ENCODE measurements at regions not wholly inside any gene's neighbourhood (a gene's known extent, or its start where the extent isn't known, plus 50 kb on each side); places are given as distances from the start of the nearest gene placed in this dataset.
"Not testable (repeated sequence)": the region's sequence is repeated elsewhere in the genome, so short reads cannot be mapped to it uniquely, and the experiment has no call there.

DNA sequence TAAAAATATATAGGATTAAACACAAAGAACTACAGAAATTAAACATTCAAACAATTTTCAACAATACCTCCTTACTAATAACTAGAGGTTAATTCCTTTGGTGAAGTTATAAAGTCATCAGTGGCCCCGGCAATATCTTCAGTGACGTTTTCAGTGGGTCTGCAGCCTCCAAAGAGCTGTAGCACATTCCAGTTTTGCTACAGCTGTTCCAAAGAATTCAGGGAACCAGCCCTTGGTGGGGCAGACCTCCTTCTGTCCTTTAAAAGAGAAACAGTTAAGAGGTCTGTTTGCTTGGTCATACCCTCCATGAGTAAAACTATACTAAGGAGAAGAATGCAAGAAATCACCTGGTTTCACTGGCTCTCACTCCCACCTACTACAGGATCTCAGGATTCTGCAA is 99.2 kb upstream of the ZDHHC17 start:
- DNase-seq = no peak

DNA sequence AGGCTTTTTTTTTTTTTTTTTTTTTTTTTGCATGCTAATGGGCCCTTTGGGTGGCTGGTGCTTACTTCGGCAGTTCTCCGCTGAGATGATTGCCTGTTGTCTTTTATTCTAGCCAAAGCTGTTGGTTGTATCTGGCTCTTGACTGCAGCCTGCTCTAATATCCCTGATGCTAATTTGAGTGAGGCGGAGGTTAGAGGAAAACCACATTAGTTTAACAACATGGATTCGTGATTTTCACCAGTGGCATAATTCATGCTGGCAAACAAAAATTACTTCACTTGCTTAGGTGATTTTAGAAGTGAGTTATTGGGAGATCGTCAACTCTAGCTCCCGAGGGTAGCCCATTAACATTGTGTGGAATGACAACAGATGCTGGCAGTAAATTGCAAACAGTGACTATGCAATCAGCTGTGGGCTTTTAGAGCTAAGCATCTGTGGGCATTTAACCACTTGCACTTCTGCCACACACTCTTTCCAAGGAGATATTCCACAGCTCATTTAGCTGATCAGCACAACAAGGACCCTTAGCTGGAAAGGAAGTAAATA is 97.6 kb upstream of the ZDHHC17 start:
- peak in 1 of 3 donors; percentile 32 for DNase-seq

DNA sequence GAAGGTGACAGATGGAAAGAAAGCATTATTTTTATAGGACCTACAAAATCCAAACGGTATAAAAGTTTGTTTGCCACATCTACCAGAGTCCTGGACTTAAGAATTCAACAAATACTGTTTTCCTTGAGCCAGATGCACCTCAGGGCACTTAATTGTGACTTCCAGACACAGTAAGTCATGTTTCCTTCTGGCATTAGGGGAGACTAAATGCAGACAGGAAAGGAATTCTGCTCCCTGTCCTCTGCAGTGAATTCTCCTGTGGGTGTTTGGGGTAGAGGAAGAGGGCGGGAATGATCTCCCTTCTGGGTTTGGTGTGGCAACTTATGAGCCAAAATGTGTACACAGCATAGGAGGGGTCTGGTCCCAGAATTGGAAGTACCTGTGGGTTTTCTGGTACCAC is 93.9 kb upstream of the ZDHHC17 start:
- DNase-seq = no peak

DNA sequence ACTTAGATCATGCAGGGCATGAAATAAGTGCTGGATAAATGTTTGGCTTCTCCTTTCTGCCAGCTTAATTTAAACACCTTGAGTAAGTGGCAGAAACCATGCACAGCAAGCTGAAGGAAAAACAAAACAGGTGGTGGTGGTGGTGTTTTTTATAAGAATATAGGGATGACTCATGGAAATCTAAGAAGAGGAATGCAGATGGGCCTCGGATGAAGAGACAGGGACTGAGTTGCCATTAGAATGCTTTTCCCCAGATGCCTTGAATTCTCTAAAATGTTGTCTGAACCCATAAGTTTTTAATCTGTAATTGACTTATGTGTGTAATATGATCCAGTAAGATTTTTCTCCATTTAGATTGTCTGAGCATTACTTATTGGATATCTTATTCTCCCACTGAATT is 93.1 kb upstream of the ZDHHC17 start:
- DNase-seq = peak in 1 of 3 donors; percentile 59

DNA sequence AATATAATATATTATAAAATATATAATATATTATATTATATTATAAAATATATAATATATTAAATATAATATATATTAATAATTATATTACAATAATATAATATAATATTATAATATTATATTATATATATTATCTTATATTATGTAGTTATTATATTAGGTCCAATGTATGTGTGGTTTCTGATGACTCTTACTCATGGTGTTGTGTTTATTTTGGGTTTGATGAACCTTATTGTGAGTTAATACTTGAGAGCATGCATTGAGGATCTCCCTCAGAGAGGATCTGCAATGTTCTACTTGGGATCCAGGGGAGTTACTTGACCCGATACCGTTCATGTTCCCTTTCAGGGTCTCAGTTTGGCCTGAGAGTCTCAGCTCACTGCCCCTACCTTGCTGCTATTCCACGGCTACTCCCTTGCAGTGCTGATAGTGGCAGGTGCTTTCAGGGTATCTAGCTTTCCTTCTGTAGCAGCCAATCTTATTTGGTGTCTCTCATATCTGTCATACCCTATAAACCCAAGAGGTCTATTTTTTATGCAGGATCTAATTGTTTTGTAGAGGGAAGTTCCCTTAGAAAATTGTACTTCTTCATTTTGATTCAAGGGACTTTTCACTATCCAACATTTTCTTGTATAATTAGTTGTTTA is 89.1 kb upstream of the ZDHHC17 start:
- no peak for DNase-seq

DNA sequence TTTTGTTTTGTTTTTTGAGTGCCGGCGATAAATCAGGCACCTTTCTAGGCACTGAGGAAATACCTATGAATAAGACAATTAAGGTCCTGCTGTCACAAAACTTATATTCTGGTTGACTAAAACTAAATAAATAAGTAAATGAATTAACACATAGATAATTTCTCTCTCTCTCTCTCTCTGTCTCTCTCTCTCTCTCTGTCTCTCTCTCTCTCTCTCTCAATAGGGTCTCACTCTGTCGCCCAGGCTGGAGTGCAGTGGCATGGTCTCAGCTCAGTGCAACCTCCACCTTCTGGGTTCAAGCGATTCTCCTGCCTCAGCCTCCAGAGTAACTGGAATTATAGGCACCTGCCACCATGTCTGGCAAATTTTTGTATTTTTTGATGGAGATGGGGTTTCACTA is 87.7 kb upstream of the ZDHHC17 start:
- not testable (repeated sequence) for DNase-seq

DNA sequence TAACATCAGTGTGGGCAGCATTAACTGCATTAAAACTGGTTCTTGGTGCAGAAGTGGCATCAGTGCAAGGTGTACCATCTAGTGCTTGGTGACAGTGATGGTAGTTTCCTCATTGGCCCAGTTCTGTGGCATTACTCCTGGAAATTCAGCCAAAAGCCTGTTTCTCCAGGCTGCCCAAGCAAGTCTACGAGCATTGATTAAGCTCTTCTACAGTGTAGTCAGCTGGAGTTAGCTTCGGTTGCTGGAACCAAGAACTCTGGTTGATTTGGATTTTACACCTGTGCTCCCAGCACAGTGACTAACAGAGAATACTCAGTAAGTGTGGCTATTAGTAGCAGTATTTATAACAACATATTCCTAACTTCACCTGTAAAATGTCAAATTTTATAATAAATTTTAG is 84.9 kb upstream of the ZDHHC17 start:
- DNase-seq = no peak

DNA sequence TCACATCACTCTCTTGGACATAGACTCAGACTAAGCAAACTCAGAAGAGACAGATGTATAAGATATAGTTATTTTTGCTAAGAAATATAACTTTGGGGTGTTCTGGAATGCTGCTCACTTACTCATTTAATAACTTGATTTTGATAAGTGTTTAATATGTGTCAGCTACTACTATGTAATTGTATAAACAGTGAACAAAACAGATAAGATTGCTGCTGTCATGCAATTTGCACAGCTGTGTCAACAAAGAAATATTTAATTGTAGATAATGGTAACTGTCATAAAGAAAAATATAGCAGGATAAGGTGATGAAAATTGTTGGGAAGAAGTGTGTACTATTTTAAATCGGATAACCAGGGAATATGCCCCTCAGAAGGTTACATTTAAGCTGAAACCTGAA is 84.1 kb upstream of the ZDHHC17 start:
- DNase-seq = no peak

DNA sequence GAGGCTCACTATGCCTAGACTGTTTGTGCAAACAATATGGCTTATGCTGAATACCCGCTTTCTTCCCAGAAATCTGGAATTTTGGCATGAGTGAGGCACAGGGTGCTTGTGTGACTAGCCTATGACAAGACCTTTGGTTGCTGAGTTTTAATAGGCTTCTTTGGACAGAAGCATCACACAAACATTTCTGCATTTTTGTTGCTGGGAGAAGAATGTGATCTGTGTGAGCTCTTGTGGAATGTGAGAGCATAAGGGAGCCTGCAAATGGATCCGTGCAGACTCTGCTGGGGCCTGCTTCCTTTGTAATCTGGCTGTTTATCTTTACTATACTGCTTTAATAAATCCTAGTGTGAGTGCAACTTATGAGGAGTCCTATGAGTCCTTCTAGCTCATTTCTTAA is 83.0 kb upstream of the ZDHHC17 start:
- DNase-seq = no peak

DNA sequence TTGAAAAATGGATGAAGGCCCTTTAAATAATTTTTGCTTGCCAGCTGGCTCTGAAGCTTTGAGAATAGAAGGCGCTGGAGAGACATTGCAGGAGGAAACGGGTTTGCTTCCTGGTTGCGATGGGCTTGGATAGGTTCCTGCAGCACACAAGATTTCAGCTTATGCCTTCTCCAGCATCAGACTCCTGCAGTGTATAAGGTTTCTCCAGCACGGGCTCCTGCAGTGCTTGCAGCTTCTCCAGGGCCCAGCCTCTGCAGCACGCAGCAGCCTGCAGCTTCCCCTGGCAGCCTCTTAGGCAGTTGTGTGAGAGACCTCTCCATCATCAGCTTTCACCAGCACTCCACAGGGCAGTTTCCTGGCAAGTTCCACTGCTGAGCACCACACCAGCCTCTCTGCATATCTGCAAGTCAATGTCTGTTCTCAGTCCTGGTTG is 78.7 kb upstream of the ZDHHC17 start:
- peak in 2 of 3 donors; percentile 86 to 91 for DNase-seq

DNA sequence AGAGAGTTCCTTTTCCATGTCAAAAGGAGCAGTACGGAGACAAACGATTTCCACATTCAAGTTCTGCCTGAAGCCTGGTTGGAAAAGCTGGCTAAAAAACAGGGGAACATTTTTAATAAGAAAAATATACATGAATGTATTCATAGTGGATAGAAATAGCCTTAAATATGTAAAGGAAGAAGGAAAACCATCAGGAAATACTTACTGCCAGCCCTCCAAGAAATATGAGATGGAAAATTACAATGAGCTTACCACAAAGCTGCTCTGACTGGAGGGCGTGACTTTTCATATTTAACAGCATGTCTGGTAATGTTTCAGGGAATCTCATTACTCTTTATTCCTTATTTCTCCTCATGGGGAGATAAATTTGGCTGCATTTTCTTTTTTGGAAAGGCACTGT is 75.9 kb upstream of the ZDHHC17 start:
- DNase-seq = peak; percentile 68 to 90 (median 73)

DNA sequence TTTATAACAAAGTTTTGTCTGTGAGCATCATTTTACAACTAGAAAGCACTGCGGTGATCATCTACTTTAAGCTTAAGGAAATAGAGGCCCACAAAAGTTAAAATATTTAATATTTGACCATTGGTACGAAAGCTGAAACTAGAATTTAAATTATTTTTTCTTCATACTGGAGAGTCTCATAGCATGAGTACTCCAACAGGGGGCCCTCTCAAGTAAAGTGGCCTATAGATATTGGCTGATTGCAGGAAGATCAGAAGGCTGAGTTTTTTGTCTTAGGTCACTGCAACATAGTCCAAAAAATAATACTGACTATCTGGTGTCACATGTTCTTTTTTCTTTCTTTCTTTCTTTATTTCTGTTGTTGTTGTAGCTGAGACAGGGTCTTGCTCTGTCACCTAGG is 75.3 kb upstream of the ZDHHC17 start:
- DNase-seq = no peak

DNA sequence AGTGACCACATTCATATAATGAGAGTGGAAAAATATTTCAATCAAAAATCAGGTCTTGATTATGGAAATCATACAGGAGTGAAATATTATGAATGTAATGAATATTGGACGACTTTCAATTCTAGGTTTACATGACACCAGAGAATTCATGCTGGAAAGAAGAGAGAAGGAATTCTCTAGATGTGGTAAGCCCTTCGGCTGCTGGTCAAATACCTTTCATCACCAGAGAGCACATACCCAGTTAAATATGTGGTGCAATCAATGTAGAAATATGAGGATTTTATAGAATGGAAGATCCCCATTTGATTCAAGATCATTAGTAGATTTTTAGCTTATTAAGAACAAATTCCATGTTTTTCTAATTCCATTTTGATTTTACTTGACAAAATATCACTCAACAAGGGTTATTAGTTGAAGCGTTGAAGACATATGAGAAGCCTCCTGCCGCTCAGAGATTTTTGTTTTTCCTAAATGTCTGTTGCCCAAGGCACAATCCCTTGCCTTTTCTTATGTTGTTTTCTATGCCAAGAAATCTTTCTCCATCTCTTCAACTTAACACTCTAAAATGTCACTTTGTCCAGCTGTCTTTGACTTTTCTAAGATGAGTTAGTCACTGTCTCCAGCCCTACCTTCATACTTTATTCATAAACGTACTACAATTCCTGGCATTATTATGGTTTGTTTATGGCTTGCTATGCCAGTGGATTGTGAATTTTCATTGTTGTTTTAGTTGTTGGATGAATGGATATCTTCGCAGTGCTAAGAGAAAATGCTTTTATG is 72.8 kb upstream of the ZDHHC17 start:
- DNase-seq = peak in 1 of 3 donors; percentile 59

DNA sequence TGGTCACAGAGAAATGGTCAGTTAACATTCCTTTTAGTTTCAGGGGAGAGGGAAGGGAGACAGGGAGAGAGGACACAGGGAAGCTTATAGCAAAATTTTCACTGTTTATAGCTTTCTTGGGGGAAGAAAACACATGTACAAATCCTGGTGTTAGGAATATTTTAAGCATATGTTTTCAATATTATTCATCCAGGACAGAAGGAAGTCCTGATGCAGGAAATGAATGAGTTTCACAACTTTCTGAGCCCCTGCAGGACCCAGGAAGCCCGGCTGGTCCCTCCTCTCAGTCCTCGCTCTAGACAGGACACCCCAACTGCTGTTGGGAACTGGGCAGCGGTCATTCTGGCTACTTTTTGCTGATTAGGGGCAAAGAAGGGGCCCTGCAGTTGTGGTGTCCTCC is 71.1 kb upstream of the ZDHHC17 start:
- DNase-seq = peak in 1 of 3 donors; percentile 58

DNA sequence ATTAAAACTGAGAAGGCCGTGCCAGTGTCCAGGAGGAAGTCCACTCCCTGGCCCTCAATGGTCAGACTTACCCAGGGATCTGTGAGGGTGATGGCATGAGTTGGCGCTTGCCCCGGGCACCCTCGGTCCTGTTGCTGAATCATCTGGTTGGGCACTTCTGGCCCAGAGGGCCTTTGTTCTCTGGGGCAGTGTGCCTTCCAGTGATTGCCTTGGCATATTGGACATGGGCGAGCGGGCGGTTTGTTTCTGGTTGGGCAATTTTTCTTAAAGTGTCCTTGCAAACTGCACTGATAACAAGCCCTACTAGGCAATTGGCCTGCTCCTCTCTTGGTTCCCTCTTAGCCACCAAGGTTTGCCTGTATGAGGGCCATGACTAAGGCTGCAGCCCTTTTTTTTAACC is 69.5 kb upstream of the ZDHHC17 start:
- DNase-seq = no peak

DNA sequence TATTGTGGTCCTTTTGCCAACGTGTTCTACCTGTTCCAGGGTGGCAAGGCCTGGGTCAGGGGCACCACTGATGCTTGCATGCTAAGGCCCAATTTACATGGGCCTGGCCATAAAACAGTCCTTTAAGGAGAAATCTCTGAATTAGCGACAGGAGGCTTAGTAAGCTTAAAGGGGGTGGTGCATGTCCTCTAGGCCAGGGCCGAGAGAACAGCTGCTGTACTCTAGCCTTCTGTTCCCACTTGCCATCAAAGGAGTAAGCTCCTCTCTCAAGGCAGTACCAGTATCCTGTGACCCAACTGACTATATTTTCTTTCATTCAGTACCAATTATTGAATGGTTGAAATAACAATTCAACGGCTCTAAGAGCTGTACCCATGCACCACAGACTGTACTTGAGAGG is 67.7 kb upstream of the ZDHHC17 start:
- no peak for DNase-seq

DNA sequence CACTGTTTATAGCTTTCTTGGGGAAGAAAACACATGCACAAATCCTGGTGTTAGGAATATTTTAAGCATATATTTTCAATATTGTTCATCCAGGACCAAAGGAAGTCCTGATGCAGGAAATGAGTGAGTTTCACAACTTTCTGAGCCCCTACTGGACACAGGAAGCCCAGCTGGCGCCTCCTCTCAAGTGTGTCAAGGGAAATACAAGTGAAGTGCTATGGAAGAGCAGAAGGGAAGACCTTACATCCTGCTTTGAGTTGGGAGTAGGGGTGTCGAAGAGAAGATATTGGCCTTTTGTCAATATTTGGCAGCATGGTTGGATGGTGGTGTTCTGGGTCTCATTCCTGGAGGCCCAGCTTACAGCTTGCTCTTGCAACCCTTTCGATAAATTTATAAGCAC is 66.1 kb upstream of the ZDHHC17 start:
- peak in 1 of 3 donors; percentile 63 for DNase-seq

DNA sequence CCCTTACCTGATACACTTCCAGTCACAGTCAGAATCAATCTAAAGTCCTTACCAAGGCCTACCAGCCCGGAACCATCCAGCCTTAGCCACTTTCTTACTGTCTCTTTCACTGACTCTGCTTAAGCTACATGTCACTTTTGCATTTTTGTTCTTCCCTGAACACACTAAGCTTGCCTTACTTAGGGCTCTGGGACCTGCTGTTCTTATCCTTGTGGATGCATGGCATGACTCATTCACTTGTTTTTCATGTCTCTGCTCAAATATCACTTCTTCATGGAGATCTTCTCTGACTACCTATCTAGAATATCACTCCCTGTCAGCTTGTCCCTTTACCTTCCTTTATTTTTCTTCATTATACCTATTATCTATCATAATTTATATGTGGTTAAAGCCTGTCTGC is 65.6 kb upstream of the ZDHHC17 start:
- no peak for DNase-seq

DNA sequence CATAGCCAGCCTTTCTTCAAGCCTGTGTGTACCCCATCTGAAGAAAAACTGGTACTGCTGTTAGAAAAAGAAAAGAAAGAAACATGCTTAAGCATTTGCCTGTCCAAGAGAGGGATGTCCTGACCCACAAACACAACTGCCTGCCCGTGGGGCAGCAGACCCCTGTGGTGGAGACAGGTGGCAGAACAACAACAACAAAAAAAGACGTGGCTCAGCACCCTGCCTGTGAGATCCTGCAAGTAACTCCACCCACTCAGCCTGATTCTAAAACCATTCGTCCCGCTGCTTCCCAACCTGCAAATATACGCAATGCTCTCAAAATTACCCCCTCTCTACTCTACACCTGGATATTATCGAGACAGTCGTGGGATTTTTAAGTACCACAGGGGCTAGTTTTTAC is 64.9 kb upstream of the ZDHHC17 start:
- no peak for DNase-seq

DNA sequence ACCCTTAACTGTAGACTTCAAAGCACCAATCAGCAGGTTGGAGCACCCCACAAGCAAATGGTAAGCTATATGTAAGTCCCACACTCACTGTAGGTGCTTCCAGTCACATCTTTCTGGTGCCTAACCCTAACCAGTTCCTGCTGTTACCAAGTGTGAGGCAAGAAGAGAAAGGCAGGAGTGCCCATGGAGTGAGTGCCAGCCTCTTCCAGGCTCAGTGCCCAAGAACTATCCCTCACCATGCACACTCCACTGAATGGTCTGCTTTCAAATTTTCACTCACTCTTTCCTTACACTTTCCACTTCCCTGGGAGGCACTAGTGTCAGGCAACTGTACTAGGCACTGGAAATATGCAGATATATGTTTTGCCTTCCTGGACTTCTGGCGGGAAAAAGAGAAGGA is 62.2 kb upstream of the ZDHHC17 start:
- DNase-seq = no peak

DNA sequence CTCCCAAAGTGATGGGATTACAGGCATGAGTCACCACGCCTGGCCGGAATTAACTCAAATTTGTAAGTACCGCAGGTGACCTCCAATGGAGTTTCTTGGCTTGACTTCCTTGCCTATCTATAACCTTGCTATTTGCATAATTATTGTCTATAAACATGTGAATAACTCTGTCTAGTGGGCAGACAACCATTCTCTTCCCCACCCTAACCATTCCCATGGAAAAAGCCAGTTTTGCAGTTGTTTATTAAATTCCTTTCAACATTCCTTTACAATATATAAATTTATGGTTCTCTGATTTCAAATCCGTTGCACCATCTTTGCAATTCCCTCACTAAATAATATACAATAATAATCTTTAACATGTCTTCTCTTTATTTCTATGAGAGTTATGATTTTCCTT is 61.0 kb upstream of the ZDHHC17 start:
- DNase-seq = no peak

DNA sequence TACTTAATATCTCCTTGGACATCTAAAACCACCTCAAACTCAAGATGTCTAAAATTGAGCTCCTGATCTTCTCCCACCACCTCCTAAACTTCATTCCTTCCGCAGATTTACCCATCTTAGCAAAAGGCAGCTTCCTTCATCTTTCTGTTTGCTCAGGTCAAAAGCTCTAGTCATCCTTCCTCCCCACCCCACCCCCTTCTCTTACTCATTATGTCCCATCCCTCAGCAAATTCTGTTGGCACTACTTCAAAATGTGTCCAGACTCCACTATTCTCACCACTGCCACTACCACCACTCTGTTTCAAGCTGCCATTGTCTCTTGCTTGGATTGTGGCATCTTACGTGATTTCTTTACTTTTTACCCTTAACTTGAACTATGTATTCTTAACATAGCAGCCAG is 59.2 kb upstream of the ZDHHC17 start:
- DNase-seq = no peak

DNA sequence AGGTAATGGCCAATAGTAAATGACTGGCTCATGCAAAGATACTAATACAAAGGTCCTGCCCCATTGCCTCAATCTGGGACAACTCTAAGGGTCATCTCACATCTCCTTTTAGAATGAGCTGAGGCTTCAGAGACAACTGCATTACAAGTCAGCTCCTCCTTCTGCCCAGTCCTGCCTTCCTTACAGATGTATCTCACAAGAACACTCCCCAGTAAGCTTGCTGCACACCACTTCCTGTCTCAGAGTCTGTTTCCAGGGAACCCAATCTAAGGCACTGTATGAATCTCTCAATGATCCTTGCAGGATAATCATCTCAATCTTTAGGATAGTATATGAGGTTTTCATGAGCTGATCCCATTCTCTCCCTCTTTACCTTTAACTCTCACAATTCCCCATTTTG is 57.8 kb upstream of the ZDHHC17 start:
- peak in 1 of 3 donors; percentile 47 for DNase-seq
